ENCODE measurements at regions not wholly inside any gene's neighbourhood (a gene's known extent, or its start where the extent isn't known, plus 50 kb on each side); places are given as distances from the start of the nearest gene placed in this dataset.
"Not testable (repeated sequence)": the region's sequence is repeated elsewhere in the genome, so short reads cannot be mapped to it uniquely, and the experiment has no call there.

GRCh38 chr1:120592943-120593342, 130.8 kb upstream of the NBPF26 start:
- not testable (repeated sequence) for TF ChIP-seq CTCF (optimal IDR thresholded peaks at IDR 0.05 in 1 of 3, IDR thresholded peaks at IDR 0.05 in 1 of 3, conservative IDR thresholded peaks at IDR 0.05 in 1 of 3; ENCODE audit: extremely low read depth in 1 of 3, insufficient read depth in 2 of 3, low read length in 3 of 3); EZH2 (IDR thresholded peaks at IDR 0.05; ENCODE audit: low read length)
